GM12878 (cell line): ENCODE measurements at regions not wholly inside any gene's neighbourhood (a gene's known extent, or its start where the extent isn't known, plus 50 kb on each side); places are given as distances from the start of the nearest gene placed in this dataset.

Experiments used
- ATAC-seq: fragments of 200-7000 bp; cut with Tn5 transposase; 3 replicates; pipeline ENCODE4 v1.9.1; 2020; ENCODE audit warnings: mild to moderate bottlenecking, moderate library complexity
- BruUV-seq: library from RNA; stranded (reverse); fragments of 400-500 nt; replicated peaks from 2 replicates; lab custom pipeline; 2021; lab: Mats Ljungman, UMichigan
- CTCF ChIA-PET: fragments of 300-600 bp; sonication (Branson Sonifier 250); formaldehyde crosslinking; extraction: SDS; loops from one replicate; lab custom pipeline; 2021; ENCODE audit warnings: inconsistent platforms; lab: Yijun Ruan, JAX
- POLR2A ChIA-PET: fragments of 350-600 bp; formaldehyde crosslinking; extraction: SDS; loops from one replicate; lab custom pipeline; 2021; ENCODE audit warnings: inconsistent platforms; lab: Charles Lee
- RAD21 ChIA-PET: fragments of 300-600 bp; sonication (Branson Sonifier 250); formaldehyde crosslinking; loops from one replicate; lab custom pipeline; 2023; ENCODE audit warnings: antibody characterized with exemption; ENCODE audit not compliant: unreplicated experiment; lab: Charles Lee
- SMC1A ChIA-PET: fragments of 300-600 bp; sonication (Branson Sonifier 250); formaldehyde crosslinking; loops from one replicate; lab custom pipeline; 2023; ENCODE audit not compliant: unreplicated experiment, uncharacterized antibody; lab: Charles Lee
- DNase-seq: peaks from one replicate; pipeline ENCODE4 v3.0.0-alpha.2; 2011; ENCODE audit warnings: low read depth, low spot score
- FAIRE-seq: peaks from 3 replicates; lab custom pipeline; 2011; peaks lifted over from hg19 to GRCh38; lab: Jason Lieb, UNC
- H2AFZ ChIP-seq: 2 replicates; pipeline ENCODE4 v1.6.0; 2011; ENCODE audit warnings: low read depth, low read length, control low read depth; ENCODE audit not compliant: control insufficient read depth
- H3K27ac ChIP-seq: 2 replicates; pipeline ENCODE4 v1.5.1; 2011; ENCODE audit warnings: control low read depth; ENCODE audit not compliant: control insufficient read depth, insufficient read depth
- H3K27me3 ChIP-seq, 2 experiments: replicated peaks in 1 of 2; 2 replicates each; pipeline versions ENCODE4 v1.6.0 to v1.6.1; 2011; ENCODE audit warnings: low read length in 1 of 2; ENCODE audit not compliant: control insufficient read depth in 2 of 2, insufficient read depth in 2 of 2
- H3K36me3 ChIP-seq, 2 experiments: 2 replicates each; pipeline ENCODE4 v1.5.1; 2011; ENCODE audit warnings: low read length in 1 of 2; ENCODE audit not compliant: control insufficient read depth in 2 of 2, insufficient read depth in 2 of 2
- H3K4me1 ChIP-seq: 2 replicates; pipeline ENCODE4 v1.6.1; 2011; ENCODE audit warnings: mild to moderate bottlenecking, low read length, moderate library complexity, mixed read lengths; ENCODE audit not compliant: control insufficient read depth, insufficient read depth
- H3K4me2 ChIP-seq: 2 replicates; pipeline ENCODE4 v1.6.0; 2011; ENCODE audit warnings: control low read depth; ENCODE audit not compliant: control insufficient read depth, insufficient read depth
- H3K4me3 ChIP-seq: fragments of 200-600 bp; sonication (generic); 2 replicates; pipeline ENCODE4 v1.5.1; 2016
- H3K79me2 ChIP-seq: 2 replicates; pipeline ENCODE4 v1.6.0; 2011; ENCODE audit warnings: low read length; ENCODE audit not compliant: control insufficient read depth, insufficient read depth
- H3K9ac ChIP-seq: 2 replicates; pipeline ENCODE4 v1.8.0; 2011; ENCODE audit warnings: low read length, control low read depth, mixed read lengths; ENCODE audit not compliant: control insufficient read depth, insufficient read depth
- H3K9me3 ChIP-seq: replicated peaks from 3 replicates; pipeline ENCODE4 v1.5.1; 2011; ENCODE audit warnings: mild to moderate bottlenecking, low read length; ENCODE audit not compliant: control insufficient read depth, insufficient read depth
- H4K20me1 ChIP-seq: 2 replicates; pipeline ENCODE4 v1.6.0; 2011; ENCODE audit not compliant: control insufficient read depth, insufficient read depth
- BCL11A ChIP-seq: IDR thresholded peaks from 2 replicates; pipeline ENCODE4 v1.6.1; 2011; ENCODE audit warnings: low read depth, low read length
- CHD2 ChIP-seq: IDR thresholded peaks from 2 replicates; pipeline ENCODE4 v1.6.1; 2011; ENCODE audit warnings: low read depth, low read length, improper control_type of control experiment, borderline replicate concordance
- CREB1 ChIP-seq: IDR thresholded peaks from 2 replicates; pipeline ENCODE4 v1.6.1; 2012; ENCODE audit warnings: low read depth, mild to moderate bottlenecking, inconsistent platforms
- E2F4 ChIP-seq: IDR thresholded peaks from 2 replicates; pipeline ENCODE4 v1.6.1; 2012; ENCODE audit warnings: low read depth, low read length, improper control_type of control experiment
- GATAD2B ChIP-seq: fragments of 450-650 bp; conservative IDR thresholded peaks from 2 replicates; pipeline ENCODE4 v1.6.1; 2017; ENCODE audit warnings: low read depth, mild to moderate bottlenecking, moderate library complexity
- NR2C1 ChIP-seq: fragments of 450-650 bp; IDR thresholded peaks from 2 replicates; pipeline ENCODE4 v1.6.1; 2017; ENCODE audit warnings: antibody characterized with exemption, mild to moderate bottlenecking, moderate library complexity
- NR2C2 ChIP-seq: IDR thresholded peaks from 2 replicates; pipeline ENCODE4 v1.6.1; 2011; ENCODE audit warnings: borderline replicate concordance, low read depth; ENCODE audit not compliant: control insufficient read depth, insufficient read length
- RBBP5 ChIP-seq: fragments of 200-600 bp; sonication (generic); conservative IDR thresholded peaks from 2 replicates; pipeline ENCODE4 v1.6.1; 2016
- REST ChIP-seq: IDR thresholded peaks from 2 replicates; pipeline ENCODE4 v1.6.1; 2012; ENCODE audit warnings: mild to moderate bottlenecking, low read depth, low read length
- SIX5 ChIP-seq: IDR thresholded peaks from 2 replicates; pipeline ENCODE4 v1.6.1; 2011; ENCODE audit warnings: mild to moderate bottlenecking, low read depth, low read length, moderate library complexity; ENCODE audit not compliant: severe bottlenecking
- SMARCA5 ChIP-seq: fragments of 450-650 bp; IDR thresholded peaks from 2 replicates; pipeline ENCODE4 v1.6.1; 2017; ENCODE audit warnings: mild to moderate bottlenecking
- SREBF1 ChIP-seq: IDR thresholded peaks from 2 replicates; pipeline ENCODE4 v1.6.1; 2012; ENCODE audit warnings: mild to moderate bottlenecking, low read length
- TCF7 ChIP-seq: IDR thresholded peaks from 2 replicates; pipeline ENCODE4 v1.6.1; 2014; ENCODE audit warnings: antibody characterized with exemption, borderline replicate concordance
- WGBS: methylation state at CpG from one replicate; pipeline ENCODE4 v1.1.6; 2016; ENCODE audit warnings: low lambda C conversion rate; ENCODE audit not compliant: insufficient replicate concordance, insufficient coverage; ENCODE audit errors: missing lambda C conversion rate; 5-methylcytosine and 5-hydroxymethylcytosine counted together
- in situ Hi-C: fragments of 300-500 bp; cut with MboI; formaldehyde crosslinking; loops from 9 replicates; pipeline ENCODE4 v1.14.3; 2018; ENCODE audit warnings: mixed read lengths
- intact Hi-C: fragments of 100-400 bp; cut with micrococcal nuclease; formaldehyde crosslinking; loops from one replicate; pipeline ENCODE4 v1.14.2; 2022; ENCODE audit not compliant: unreplicated experiment
- TF ChIP-seq, protein P1 (sequence below): IDR thresholded peaks from 2 replicates; pipeline ENCODE4 v1.6.1; 2011; ENCODE audit warnings: borderline replicate concordance, low read depth, mild to moderate bottlenecking, moderate library complexity, mixed read lengths, low read length; ENCODE audit not compliant: insufficient read depth; ENCODE audit errors: extremely low read length

DNA sequence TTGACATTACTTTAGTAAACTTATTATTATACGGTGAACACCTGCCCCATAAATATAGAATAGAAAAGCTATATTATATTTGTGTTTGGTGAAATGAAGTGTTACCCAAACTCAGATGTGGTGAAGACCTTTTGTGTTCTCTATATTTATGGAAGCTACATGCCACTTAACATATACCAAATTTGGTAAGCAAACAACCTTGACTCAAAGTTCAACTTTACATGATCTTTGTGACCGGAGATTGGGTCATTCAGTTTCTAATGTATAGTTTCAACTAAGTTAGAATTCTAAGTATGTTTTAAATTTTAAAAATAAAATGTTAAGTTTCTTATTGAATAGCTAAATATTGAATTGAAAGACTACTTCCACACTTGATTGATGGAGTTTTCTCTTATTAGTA, 288.6 kb upstream of the SEMA3D start:
- CTCF ChIA-PET: no interaction called here
- SMC1A ChIA-PET: no interaction called here
- no peak for FAIRE-seq
- H3K9ac ChIP-seq: no peak overlapping the region
- H3K27ac ChIP-seq: no peak overlapping the region
- no peaks in the 10 kb centered on the region for H3K79me2 ChIP-seq
- no peak for ATAC-seq
- H3K36me3 ChIP-seq: no peaks in the 10 kb centered on the region
- 22% methylated on average over 2 of the region's 2 CpGs for WGBS
- BruUV-seq: no TSS peak
- no peaks in the 10 kb centered on the region for H3K4me1 ChIP-seq
- no peak for TF ChIP-seq GATAD2B
- no peak for TF ChIP-seq NR2C1
- TF ChIP-seq CHD2: no peak
- no peak for TF ChIP-seq TCF7
- POLR2A ChIA-PET: no interaction called here
- no peak overlapping the region for H3K4me3 ChIP-seq
- in situ Hi-C loops (no loop called here), intact Hi-C loops (no loop called here)
- no peaks in the 10 kb centered on the region for H3K27me3 ChIP-seq
- RAD21 ChIA-PET: no interaction called here
- DNase-seq: no peak
- no peaks in the 10 kb centered on the region for H3K9me3 ChIP-seq
- H2AFZ ChIP-seq: no peak overlapping the region
- H4K20me1 ChIP-seq: no peaks in the 10 kb centered on the region
- no peak overlapping the region for H3K4me2 ChIP-seq

DNA sequence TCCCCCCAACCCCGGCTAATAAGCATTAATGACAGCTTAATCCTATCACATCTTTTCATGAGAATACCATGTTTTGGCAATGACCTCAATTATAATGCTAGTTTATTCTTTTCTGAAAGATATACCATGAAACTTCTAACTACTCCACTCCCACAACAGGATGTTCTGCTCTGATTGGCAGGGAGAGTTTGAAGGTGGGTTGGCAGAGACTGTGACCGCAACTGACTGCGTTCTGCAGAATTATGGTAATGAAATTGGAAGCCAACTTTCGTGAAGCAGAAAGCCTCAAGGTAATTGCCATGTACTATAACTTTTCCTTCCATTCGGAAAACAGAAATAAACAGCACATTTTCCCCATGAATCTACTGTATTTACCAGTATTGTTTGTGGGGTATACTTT, 288.2 kb upstream of the SEMA3D start:
- WGBS: 0% methylated on average over 5 of the region's 5 CpGs
- H4K20me1 ChIP-seq: no peaks in the 10 kb centered on the region
- ChIA-PET CTCF (no interaction called here), SMC1A (no interaction called here), POLR2A (no interaction called here), RAD21 (no interaction called here)
- H3K4me3 ChIP-seq: no peak overlapping the region
- no peaks in the 10 kb centered on the region for H3K4me1 ChIP-seq
- no peaks in the 10 kb centered on the region for H3K79me2 ChIP-seq
- no peaks in the 10 kb centered on the region for H3K9me3 ChIP-seq
- FAIRE-seq: no peak
- no peak overlapping the region for H3K4me2 ChIP-seq
- intact Hi-C loops (no loop called here), in situ Hi-C loops (no loop called here)
- ATAC-seq: no peak
- no peak for DNase-seq
- no peaks in the 10 kb centered on the region for H3K36me3 ChIP-seq
- no peak overlapping the region for H3K27ac ChIP-seq
- no peak overlapping the region for H3K9ac ChIP-seq
- no peaks in the 10 kb centered on the region for H3K27me3 ChIP-seq
- BruUV-seq: no TSS peak
- H2AFZ ChIP-seq: no peak overlapping the region
- TF ChIP-seq REST: no peak
- TF ChIP-seq CREB1: no peak
- TF ChIP-seq, protein P1, sequence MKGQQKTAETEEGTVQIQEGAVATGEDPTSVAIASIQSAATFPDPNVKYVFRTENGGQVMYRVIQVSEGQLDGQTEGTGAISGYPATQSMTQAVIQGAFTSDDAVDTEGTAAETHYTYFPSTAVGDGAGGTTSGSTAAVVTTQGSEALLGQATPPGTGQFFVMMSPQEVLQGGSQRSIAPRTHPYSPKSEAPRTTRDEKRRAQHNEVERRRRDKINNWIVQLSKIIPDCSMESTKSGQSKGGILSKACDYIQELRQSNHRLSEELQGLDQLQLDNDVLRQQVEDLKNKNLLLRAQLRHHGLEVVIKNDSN: no peak
- TF ChIP-seq NR2C2: no peak
- no peak for TF ChIP-seq BCL11A
- no peak for TF ChIP-seq RBBP5
- no peak for TF ChIP-seq SMARCA5
- no peak for TF ChIP-seq SREBF1
- TF ChIP-seq E2F4: no peak
- TF ChIP-seq SIX5: no peak
